ENCODE measurements at regions not wholly inside any gene's neighbourhood (a gene's known extent, or its start where the extent isn't known, plus 50 kb on each side); places are given as distances from the start of the nearest gene placed in this dataset.
A peak's percentile ranks its signal among the peaks of the same experiment; 100 is the strongest.
"Not testable (repeated sequence)": the region's sequence is repeated elsewhere in the genome, so short reads cannot be mapped to it uniquely, and the experiment has no call there.

GRCh38 chr5:136545031-136545430 is 179.7 kb upstream of the TRPC7 start:
- DNase-seq (ENCODE audit: low read depth), result not testable (repeated sequence)

- peak; percentile 13 for DNase-seq (ENCODE audit: low read depth)
These were observed 173.2 kb upstream of the TRPC7 start for GRCh38 chr5:136538534-136538933.

- DNase-seq (ENCODE audit: low read depth), result peak; percentile 3
These were observed 163.7 kb upstream of the TRPC7 start for GRCh38 chr5:136529081-136529480.

GRCh38 chr5:136528481-136529030 is 163.2 kb upstream of the TRPC7 start:
- no peak for DNase-seq (ENCODE audit: low read depth)

DNA sequence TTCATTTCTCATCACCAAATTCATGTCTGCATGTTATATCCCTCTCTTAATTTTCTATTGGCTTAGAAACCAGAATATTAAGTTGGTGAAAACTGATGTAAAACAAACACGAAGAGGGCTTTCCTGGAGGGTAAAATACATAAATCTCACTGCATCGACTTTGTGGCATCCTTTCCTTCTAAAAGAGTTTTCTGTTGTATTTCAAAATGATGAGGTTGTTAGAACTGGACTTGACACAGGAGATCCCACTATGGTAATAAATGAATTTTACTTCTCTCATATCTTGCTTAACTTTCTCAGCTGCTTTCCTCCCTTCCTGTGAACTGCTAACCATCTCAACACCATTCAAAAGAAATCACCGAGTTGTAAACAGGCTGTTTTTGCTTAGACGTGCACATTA is 162.0 kb upstream of the TRPC7 start:
- DNase-seq (ENCODE audit: low read depth), result no peak

DNA sequence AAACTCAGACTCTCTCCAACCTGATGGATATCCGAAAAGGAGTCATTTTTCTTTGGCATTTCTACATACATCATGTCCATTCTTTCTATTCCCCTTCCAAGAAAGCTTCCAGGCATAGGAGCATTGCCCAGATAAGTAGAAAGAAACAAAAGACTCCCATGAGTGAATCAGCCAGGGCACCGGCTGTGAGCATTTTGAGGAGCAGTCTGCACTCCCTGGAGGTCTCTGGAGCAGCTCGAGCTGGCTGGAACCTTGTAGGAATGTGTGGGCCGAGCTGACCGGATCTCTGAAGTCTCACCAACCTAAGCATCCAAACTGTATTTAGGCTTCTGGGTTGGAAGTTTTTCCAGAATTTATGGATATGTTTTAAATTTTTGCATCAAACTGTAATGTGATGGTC is 161.4 kb upstream of the TRPC7 start:
- DNase-seq (ENCODE audit: low read depth), result no peak

DNA sequence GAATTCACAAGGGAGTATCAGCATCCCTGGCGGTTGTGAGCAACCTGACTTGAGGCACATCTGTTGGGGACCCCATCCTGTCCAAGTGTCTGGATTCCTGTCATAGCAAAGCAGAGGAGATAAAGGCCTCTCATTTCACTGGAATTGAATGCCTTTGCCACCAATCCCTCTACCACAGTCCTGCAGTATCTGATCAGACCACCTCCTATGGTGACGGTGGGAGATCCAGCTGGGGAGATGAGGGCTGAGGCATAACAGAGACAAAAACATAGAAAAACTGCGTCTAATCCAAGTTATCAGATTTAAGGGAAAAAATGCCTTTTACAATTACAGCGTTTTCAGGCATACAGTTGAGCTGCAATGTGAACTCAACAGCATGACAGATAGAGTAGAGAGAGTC is 160.7 kb upstream of the TRPC7 start:
- no peak for DNase-seq (ENCODE audit: low read depth)

- no peak for DNase-seq (ENCODE audit: low read depth)
These were observed 160.3 kb upstream of the TRPC7 start for GRCh38 chr5:136525597-136525996.

DNA sequence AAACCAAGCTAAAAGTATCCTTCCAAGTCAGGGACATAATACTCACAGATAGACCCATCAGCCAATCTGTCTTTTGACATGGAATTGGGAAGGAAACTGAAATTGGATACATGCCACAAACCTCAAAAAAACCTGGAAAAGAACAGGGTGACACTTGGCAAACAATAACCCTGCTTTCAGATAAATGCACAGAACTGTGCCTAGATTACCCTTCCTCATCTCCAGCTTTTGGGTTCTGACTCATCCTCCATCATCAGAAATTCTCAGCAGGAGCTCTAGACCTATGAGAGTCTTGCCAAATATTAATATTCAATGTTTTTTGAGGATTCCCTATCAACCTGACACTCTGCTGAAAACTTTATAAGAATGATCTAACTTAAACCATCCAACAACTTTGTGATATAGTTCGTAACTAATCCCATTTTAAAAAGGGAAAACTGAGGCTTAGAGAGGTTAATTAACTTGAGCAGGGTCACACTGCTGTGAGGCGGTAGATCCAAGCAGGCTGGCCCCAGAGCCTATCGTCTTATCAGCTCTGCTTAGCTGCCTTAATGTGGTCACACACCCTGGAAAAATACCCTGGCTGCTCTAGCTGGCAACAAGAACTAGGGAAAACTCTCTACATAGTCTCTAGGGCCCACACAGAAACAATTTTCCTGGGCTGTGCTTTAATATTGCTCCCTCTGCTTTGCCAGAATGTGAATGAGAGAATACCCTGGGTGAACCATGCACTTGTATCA is 157.0 kb upstream of the TRPC7 start:
- no peak for DNase-seq (ENCODE audit: low read depth)

DNA sequence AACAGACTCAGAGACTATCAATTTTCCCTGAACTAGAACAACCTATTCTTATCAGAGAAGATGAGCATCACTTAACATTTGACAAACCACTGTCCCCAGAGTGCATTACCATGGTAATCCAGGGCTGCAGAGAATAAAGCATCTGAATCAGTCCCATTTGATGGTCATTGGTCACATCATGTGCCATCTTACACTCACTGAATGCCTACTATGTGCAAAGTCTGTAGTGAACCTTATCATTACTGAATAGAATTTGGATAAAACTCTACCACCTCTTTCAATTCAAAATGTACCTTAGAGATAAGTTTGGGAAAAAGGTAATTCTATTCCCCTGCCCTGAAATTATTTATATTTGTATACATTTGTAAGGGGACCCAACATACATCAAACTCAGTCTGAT is 156.4 kb upstream of the TRPC7 start:
- no peak for DNase-seq (ENCODE audit: low read depth)

DNA sequence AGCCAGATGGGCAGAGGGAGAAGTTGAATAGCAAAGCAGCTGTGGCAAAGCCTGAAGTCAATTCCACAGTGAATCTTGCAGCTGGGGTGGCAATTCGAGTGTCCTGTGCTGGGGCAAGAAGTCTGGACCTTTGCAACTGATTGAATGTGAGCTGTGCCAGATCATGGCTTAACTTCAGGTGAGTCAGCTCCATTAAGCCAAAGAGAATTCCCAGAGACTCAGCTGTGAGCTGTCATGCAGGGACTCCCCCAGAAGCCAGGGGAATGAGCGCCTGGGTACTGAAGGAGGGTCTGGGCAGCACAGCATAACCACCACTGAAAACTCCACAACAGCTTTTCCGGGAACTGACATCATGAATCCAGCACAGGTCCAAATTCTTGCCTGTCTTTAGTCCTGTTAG is 153.5 kb upstream of the TRPC7 start:
- DNase-seq (ENCODE audit: low read depth), result no peak

GRCh38 chr5:136518174-136518573 is 152.8 kb upstream of the TRPC7 start:
- no peak for DNase-seq (ENCODE audit: low read depth)

DNA sequence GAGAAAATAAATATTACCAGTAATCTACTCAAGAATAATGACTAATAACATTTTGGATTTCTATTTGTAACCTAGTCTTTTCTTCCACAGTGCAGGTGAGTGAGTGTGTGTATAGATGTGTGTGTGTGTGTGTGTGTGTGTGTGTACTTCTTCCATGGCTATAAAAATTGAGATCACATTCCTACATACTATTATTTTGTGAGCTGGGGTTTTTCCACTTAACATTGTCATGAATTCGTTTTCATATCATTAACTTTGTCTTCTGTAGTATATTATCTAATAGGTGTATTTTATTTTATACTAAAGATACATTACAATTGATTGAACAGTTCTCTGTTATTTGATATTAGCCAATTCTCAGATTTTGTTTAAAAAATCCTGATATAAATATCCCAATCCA is 152.4 kb upstream of the TRPC7 start:
- no peak for DNase-seq (ENCODE audit: low read depth)

- no peak for DNase-seq (ENCODE audit: low read depth)
These were observed 151.3 kb upstream of the TRPC7 start for GRCh38 chr5:136516637-136517036.

DNA sequence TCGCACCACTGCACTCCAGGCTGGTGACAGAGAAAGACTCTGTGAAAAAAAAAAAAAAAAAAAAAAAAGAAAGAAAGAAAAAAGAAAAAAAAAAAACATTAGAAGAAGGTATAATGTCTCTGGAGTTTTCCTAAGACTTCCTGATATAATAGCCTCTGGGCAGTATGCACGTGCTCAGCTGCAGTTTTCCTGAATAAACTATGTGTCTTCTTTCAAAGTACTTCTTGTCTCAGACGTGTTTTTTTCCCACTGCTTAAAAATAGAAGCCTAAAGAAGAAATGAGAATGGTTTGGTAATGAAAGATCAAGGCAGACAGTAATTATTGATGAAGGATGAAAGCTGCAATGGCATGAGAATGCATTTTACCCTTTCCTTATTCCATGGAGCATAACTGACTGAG is 148.1 kb upstream of the TRPC7 start:
- no peak for DNase-seq (ENCODE audit: low read depth)

- no peak for DNase-seq (ENCODE audit: low read depth)
These were observed 145.7 kb upstream of the TRPC7 start for GRCh38 chr5:136511046-136511445.

DNA sequence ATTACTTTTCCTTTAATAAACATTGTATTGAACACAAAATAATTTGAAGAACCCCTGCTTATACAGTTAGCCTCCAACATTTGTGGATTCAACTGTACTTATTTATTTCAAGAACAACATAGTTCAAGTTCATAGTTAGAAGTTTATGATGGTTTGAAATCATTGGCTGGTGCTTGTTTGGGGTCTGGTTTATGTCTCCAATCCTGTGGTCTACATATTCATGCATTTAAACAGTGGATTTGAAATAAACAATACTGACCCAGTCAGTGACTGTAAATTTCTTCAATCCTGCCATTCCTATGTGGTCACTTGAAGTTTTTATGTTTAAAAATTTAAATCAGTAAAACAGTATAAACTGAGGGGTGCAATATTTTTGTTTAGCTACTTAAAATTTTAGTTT is 145.1 kb upstream of the TRPC7 start:
- no peak for DNase-seq (ENCODE audit: low read depth)

DNA sequence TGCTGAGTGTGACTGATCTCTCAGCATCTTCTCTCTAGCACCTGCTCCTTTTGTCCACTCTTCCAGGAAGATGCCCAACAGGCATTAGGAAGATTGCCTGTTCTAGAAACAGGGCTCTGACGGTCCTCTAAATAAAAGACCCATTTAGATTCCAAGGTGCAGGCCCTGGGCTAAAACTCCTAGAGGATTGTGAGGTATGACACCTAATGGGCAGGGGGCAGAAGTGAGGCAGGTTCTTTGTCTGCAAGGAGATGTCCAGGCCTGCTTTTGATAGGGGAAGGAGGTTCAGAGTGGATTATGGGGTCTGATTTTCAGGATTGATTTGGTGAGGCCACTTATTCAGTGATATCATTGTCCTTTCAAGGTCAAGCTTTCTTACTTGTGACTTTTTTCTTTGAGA is 140.8 kb upstream of the TRPC7 start:
- DNase-seq (ENCODE audit: low read depth), result no peak

- DNase-seq (ENCODE audit: low read depth), result no peak
These were observed 135.8 kb upstream of the TRPC7 start for GRCh38 chr5:136501133-136501532.

GRCh38 chr5:136492587-136492986 is 127.2 kb upstream of the TRPC7 start:
- DNase-seq (ENCODE audit: low read depth), result no peak

- DNase-seq (ENCODE audit: low read depth), result no peak
These were observed 126.5 kb upstream of the TRPC7 start for GRCh38 chr5:136491806-136492205.

DNA sequence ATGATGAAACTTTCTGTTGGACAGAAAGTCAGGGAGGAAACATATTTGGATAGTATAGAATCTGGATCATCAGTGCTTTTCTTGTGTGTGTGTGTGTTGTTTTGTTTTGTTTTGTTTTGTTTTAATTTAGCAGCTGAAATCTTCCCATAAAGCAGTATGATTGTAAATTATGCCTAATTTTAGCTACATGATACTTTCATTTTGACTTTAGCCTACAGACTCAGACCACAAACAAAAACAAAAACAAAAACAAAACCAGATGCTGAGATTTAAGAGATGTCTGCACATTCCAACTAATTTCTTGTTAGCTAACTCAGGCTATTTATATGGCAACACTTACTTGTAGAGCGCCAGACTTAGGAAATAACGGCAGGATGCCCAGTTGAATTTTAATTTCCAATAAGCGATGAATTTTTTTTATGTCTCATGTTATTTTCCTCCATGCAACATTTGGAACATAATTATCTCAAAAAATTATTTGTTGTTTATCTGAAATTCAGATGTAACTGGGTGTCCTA is 119.5 kb upstream of the TRPC7 start:
- no peak for DNase-seq (ENCODE audit: low read depth)

DNA sequence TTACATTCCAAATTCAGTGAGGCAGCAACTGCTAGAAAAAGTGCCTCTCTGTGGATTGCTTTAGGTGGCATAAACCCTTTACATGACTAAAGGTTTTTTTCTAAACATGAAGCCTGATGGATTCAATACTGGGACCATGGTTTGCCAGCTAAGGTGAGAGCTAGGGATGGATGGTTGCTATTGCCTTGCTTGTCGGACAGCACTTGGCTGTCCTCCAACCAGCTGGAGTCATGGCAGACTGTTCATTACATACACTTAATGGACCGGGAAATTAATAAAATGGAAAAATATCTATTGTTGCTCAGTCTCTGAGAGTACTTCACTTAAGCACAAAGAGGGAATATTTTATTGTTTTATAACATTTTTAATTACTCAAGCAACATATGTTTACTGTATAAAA is 116.9 kb upstream of the TRPC7 start:
- no peak for DNase-seq (ENCODE audit: low read depth)

- no peak for DNase-seq (ENCODE audit: low read depth)
These were observed 109.1 kb upstream of the TRPC7 start for GRCh38 chr5:136474466-136474865.
